ENCODE measurements at regions not wholly inside any gene's neighbourhood (a gene's known extent, or its start where the extent isn't known, plus 50 kb on each side); places are given as distances from the start of the nearest gene placed in this dataset.

DNA sequence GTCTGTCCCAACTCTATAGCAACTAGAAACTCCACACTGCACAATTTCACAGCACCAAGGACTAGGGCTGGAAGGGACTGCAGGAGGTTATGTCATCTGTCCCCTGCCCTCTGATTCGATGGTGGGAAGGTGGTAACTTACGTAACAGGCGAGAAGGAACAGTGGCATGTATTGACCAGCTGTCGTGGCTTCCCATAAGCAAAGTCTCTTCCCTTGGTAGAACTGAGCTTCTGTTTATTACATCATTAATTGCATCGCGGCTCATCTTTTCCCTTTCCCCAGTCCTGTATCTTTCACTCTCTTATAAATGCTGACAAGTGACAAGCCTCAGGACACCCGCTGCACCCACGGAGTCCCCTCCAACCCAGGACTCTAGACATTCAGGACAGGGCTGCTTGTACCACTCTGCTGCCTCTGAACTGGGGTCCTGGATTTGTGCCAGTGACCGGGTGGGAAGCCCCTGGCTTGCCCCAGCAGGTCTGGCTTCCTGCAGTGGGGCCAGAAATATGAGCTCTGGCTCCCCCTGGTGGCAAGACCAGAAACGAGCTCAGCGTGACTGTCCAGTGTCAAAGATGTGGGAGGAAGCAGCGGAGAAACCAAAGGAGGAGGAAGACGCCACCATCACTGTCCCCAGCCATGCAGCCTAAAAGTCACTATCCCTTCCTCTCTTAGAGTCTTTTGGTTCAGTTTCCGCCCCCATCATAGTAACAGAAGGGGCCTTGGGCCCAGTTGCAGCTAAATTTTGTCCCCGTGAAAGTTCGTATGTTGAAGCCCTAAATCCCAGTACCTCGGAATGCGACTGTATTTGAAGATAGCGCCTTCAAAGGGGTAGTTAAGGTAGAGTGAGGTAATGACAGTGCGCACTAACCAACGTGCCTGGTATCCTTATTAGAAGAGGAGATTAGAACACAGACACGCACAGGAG is 84.5 kb downstream of the ISX start:
- Histone ChIP-seq H3K4me2 (ENCODE audit: insufficient read depth, low read length) (no peak overlapping the region), H3K79me2 (ENCODE audit: control insufficient read depth, insufficient read depth, low read length) (no peaks in the 10 kb centered on the region), H4K20me1 (replicated peaks; ENCODE audit: control insufficient read depth, extremely low read depth, insufficient read depth, low read length) (no peaks in the 10 kb centered on the region), H3K9me3 (replicated peaks; ENCODE audit: control insufficient read depth, insufficient read depth, low read length) (no peaks in the 10 kb centered on the region), H3K27me3 (ENCODE audit: control insufficient read depth in 2 of 2, insufficient read depth in 2 of 2, low read length in 2 of 2) (no peaks in the 10 kb centered on the region), H3K27ac (ENCODE audit: insufficient read depth, low read depth, low read length) (no peak overlapping the region), H3K9me1 (replicated peaks; ENCODE audit: control insufficient read depth, extremely low read depth, insufficient read depth, low read length) (no peaks in the 10 kb centered on the region), H3K4me3 (replicated peaks in 1 of 3; ENCODE audit: insufficient read depth in 1 of 3, low read depth in 1 of 3, low read length in 3 of 3) (no peak overlapping the region), H3K9ac (replicated peaks; ENCODE audit: extremely low read depth, insufficient read depth, low read length) (no peak overlapping the region), H2AFZ (ENCODE audit: low read depth, low read length) (no peak overlapping the region), H3K4me1 (ENCODE audit: control insufficient read depth, extremely low read depth, insufficient read depth, low read length) (no peaks in the 10 kb centered on the region), H3K36me3 (ENCODE audit: control insufficient read depth in 2 of 2, extremely low read depth in 1 of 2, insufficient read depth in 2 of 2, low read length in 2 of 2) (no peaks in the 10 kb centered on the region)
- TF ChIP-seq FOS (IDR thresholded peaks at IDR 0.05; ENCODE audit: borderline replicate concordance, insufficient read depth, low read length) (no peak), JUN (IDR thresholded peaks at IDR 0.05; ENCODE audit: borderline replicate concordance, insufficient read depth, insufficient read length, low read depth) (no peak)
- TF ChIP-seq, protein P1, sequence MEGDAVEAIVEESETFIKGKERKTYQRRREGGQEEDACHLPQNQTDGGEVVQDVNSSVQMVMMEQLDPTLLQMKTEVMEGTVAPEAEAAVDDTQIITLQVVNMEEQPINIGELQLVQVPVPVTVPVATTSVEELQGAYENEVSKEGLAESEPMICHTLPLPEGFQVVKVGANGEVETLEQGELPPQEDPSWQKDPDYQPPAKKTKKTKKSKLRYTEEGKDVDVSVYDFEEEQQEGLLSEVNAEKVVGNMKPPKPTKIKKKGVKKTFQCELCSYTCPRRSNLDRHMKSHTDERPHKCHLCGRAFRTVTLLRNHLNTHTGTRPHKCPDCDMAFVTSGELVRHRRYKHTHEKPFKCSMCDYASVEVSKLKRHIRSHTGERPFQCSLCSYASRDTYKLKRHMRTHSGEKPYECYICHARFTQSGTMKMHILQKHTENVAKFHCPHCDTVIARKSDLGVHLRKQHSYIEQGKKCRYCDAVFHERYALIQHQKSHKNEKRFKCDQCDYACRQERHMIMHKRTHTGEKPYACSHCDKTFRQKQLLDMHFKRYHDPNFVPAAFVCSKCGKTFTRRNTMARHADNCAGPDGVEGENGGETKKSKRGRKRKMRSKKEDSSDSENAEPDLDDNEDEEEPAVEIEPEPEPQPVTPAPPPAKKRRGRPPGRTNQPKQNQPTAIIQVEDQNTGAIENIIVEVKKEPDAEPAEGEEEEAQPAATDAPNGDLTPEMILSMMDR (IDR thresholded peaks at IDR 0.05; ENCODE audit: extremely low read depth in 1 of 2, insufficient read depth in 1 of 2, low read depth in 1 of 2, low read length in 2 of 2), result peak; percentile 76 to 81
- dilution Hi-C loops (cut with MboI; ENCODE audit: extremely low pct_ligation_motif_present, low sequenced_read_pairs), result no loop called here
- no TSS peak for BruUV-seq (replicated peaks)
- DNase-seq (ENCODE audit: low read depth, low spot score) (peak; percentile 40), FAIRE-seq (peak; percentile 70)
- ChIA-PET POLR2A (no interaction called here), CTCF (interaction anchor here (0.6 to 3.5 kb wide), 24 partner anchors 8 to 1848 kb away, joined by 3 to 40 read pairs (median 5); partner anchors contain the start of gene LARGE1)
- intact Hi-C loops (cut with micrococcal nuclease), result loop anchor here (1.0 kb wide), 2 partner anchors 1227 to 1848 kb away; no protein-coding TSS in a partner anchor

DNA sequence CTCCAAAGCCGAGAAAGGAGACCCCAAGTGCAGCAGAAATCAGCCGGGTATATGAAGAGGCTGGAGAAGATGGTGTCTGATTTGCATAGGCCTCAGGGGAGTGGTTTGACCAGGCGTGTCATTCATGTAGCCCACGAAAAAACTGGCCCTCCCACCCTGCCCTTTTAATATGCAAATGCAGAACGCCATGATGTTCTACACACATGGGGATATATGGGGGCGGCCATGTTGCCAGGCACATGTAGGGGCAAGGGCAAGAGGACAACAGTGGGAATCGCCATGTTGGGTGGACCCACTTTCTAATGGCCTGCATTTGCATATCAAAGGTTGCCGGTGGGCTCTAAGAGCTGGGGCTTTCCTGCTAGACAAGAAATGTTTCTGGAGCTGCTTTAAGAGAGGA is 86.4 kb downstream of the ISX start:
- no peaks in the 10 kb centered on the region for H3K9me3 ChIP-seq (replicated peaks; ENCODE audit: control insufficient read depth, insufficient read depth, low read length)
- H3K27me3 ChIP-seq (ENCODE audit: control insufficient read depth in 2 of 2, insufficient read depth in 2 of 2, low read length in 2 of 2), result no peaks in the 10 kb centered on the region
- H3K4me1 ChIP-seq (ENCODE audit: control insufficient read depth, extremely low read depth, insufficient read depth, low read length), result no peaks in the 10 kb centered on the region
- H3K27ac ChIP-seq (ENCODE audit: insufficient read depth, low read depth, low read length), result no peak overlapping the region
- TF ChIP-seq POLR2AphosphoS5 (IDR thresholded peaks at IDR 0.05; ENCODE audit: insufficient read depth, low read depth, low read length) (no peak), EZH2 (IDR thresholded peaks at IDR 0.05; ENCODE audit: borderline replicate concordance, low read depth, low read length, severe bottlenecking) (no peak), JUN (IDR thresholded peaks at IDR 0.05; ENCODE audit: borderline replicate concordance, insufficient read depth, insufficient read length, low read depth) (no peak), MYC (IDR thresholded peaks at IDR 0.05; ENCODE audit: low read depth, low read length) (no peak), GATA2 (IDR thresholded peaks at IDR 0.05; ENCODE audit: insufficient read depth, insufficient read length, low read depth, low read length) (no peak), POLR2A (IDR thresholded peaks at IDR 0.05; ENCODE audit: low read depth, low read length) (no peak), FOS (IDR thresholded peaks at IDR 0.05; ENCODE audit: borderline replicate concordance, insufficient read depth, low read length) (no peak)
- TF ChIP-seq, protein P2, sequence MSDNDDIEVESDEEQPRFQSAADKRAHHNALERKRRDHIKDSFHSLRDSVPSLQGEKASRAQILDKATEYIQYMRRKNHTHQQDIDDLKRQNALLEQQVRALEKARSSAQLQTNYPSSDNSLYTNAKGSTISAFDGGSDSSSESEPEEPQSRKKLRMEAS (IDR thresholded peaks at IDR 0.05; ENCODE audit: insufficient read depth, insufficient read length), result no peak
- TF ChIP-seq, protein P1 (IDR thresholded peaks at IDR 0.05; ENCODE audit: extremely low read depth in 1 of 2, insufficient read depth in 1 of 2, low read depth in 1 of 2, low read length in 2 of 2), result no peak
- H3K36me3 ChIP-seq (ENCODE audit: control insufficient read depth in 2 of 2, extremely low read depth in 1 of 2, insufficient read depth in 2 of 2, low read length in 2 of 2), result no peaks in the 10 kb centered on the region
- H3K9me1 ChIP-seq (replicated peaks; ENCODE audit: control insufficient read depth, extremely low read depth, insufficient read depth, low read length), result no peaks in the 10 kb centered on the region
- ChIA-PET POLR2A (no interaction called here), CTCF (interaction anchor here (1.1 kb wide), 1 partner anchor 79 kb away, joined by 3 read pairs; no protein-coding TSS in a partner anchor)
- no peak overlapping the region for H3K9ac ChIP-seq (replicated peaks; ENCODE audit: extremely low read depth, insufficient read depth, low read length)
- intact Hi-C loops (cut with micrococcal nuclease) (no loop called here), dilution Hi-C loops (cut with MboI; ENCODE audit: extremely low pct_ligation_motif_present, low sequenced_read_pairs) (no loop called here)
- no peak overlapping the region for H3K4me2 ChIP-seq (ENCODE audit: insufficient read depth, low read length)
- H4K20me1 ChIP-seq (replicated peaks; ENCODE audit: control insufficient read depth, extremely low read depth, insufficient read depth, low read length), result no peaks in the 10 kb centered on the region
- BruUV-seq (replicated peaks), result no TSS peak
- no peak overlapping the region for H3K4me3 ChIP-seq (replicated peaks in 1 of 3; ENCODE audit: insufficient read depth in 1 of 3, low read depth in 1 of 3, low read length in 3 of 3)
- no peak for DNase-seq (ENCODE audit: low read depth, low spot score)
- H2AFZ ChIP-seq (ENCODE audit: low read depth, low read length), result no peak overlapping the region
- FAIRE-seq, result no peak
- no peaks in the 10 kb centered on the region for H3K79me2 ChIP-seq (ENCODE audit: control insufficient read depth, insufficient read depth, low read length)
